H1 (cell line): ENCODE measurements at regions not wholly inside any gene's neighbourhood (a gene's known extent, or its start where the extent isn't known, plus 50 kb on each side); places are given as distances from the start of the nearest gene placed in this dataset.

Experiments used
- CTCF ChIA-PET: fragments of 300-600 bp; sonication (Branson Sonifier 250); formaldehyde crosslinking; loops from one replicate; lab custom pipeline; 2021; ENCODE audit not compliant: partially characterized antibody; lab: Charles Lee
- POLR2A ChIA-PET: fragments of 300-600 bp; sonication (Branson Sonifier 250); formaldehyde crosslinking; loops from one replicate; lab custom pipeline; 2021; ENCODE audit warnings: inconsistent platforms; ENCODE audit not compliant: partially characterized antibody; lab: Charles Lee
- DNase-seq, 2 experiments: peaks; one replicate each; pipeline versions ENCODE4 v3.0.0 to v3.0.0-alpha.2; 2010 to 2022; ENCODE audit warnings: low spot score in 2 of 2, low read depth in 1 of 2, mixed read lengths in 1 of 2
- FAIRE-seq: peaks from 2 replicates; lab custom pipeline; 2011; peaks lifted over from hg19 to GRCh38; lab: Jason Lieb, UNC
- H2AFZ ChIP-seq: 2 replicates; pipeline ENCODE4 v1.8.1; 2012; ENCODE audit warnings: low read length, inconsistent platforms
- H2AK5ac ChIP-seq: 2 replicates; pipeline ENCODE4 v1.6.1; 2013; ENCODE audit warnings: low read depth, low read length
- H2BK120ac ChIP-seq: replicated peaks from 2 replicates; pipeline ENCODE3; 2013; ENCODE audit warnings: low read depth, low read length, inconsistent platforms
- H2BK12ac ChIP-seq: 2 replicates; pipeline ENCODE4 v1.6.1; 2013; ENCODE audit warnings: low read depth, low read length
- H2BK15ac ChIP-seq: 2 replicates; pipeline ENCODE4 v1.6.1; 2013; ENCODE audit warnings: low read length
- H2BK20ac ChIP-seq: 2 replicates; pipeline ENCODE4 v1.6.1; 2013; ENCODE audit warnings: low read length
- H2BK5ac ChIP-seq: 2 replicates; pipeline ENCODE4 v1.6.1; 2013; ENCODE audit warnings: low read depth, low read length
- H3K14ac ChIP-seq: 2 replicates; pipeline ENCODE4 v1.6.1; 2013; ENCODE audit warnings: inconsistent platforms; ENCODE audit not compliant: insufficient read length
- H3K18ac ChIP-seq: 2 replicates; pipeline ENCODE4 v1.6.1; 2013; ENCODE audit warnings: low read length; ENCODE audit errors: extremely low read depth
- H3K23ac ChIP-seq: 2 replicates; pipeline ENCODE4 v1.6.1; 2013; ENCODE audit warnings: inconsistent platforms; ENCODE audit not compliant: insufficient read length
- H3K23me2 ChIP-seq: 2 replicates; pipeline ENCODE4 v1.6.1; 2013; ENCODE audit warnings: low read depth, low read length
- H3K27ac ChIP-seq: 2 replicates; pipeline ENCODE4 v1.6.1; 2011; ENCODE audit warnings: low read depth, low read length, inconsistent platforms
- H3K27me3 ChIP-seq, 4 experiments: replicated peaks in 1 of 4; 1 replicate in 1 of 4; 2 replicates in 3 of 4; pipeline versions ENCODE4 v1.6.1 to v1.8.1; 2011 to 2013; ENCODE audit warnings: low read length in 3 of 4, mild to moderate bottlenecking in 3 of 4, inconsistent platforms in 2 of 4, mixed read lengths in 2 of 4, moderate library complexity in 1 of 4; ENCODE audit not compliant: control insufficient read depth in 3 of 4, insufficient read depth in 3 of 4; ENCODE audit errors: extremely low read depth in 1 of 4
- H3K36me3 ChIP-seq, 4 experiments: 2 replicates each; pipeline versions ENCODE4 v1.6.1 to v1.8.1; 2011 to 2013; ENCODE audit warnings: mild to moderate bottlenecking in 4 of 4, low read length in 3 of 4, moderate library complexity in 2 of 4, control low read depth in 1 of 4, inconsistent platforms in 1 of 4; ENCODE audit not compliant: insufficient read depth in 4 of 4, control insufficient read depth in 2 of 4
- H3K4ac ChIP-seq: replicated peaks from 2 replicates; pipeline ENCODE3; 2013; ENCODE audit warnings: low read length, low read depth, mixed read lengths, inconsistent platforms; ENCODE audit not compliant: insufficient read length
- H3K4me1 ChIP-seq, 4 experiments: replicated peaks in 1 of 4; 1 replicate in 1 of 4; 2 replicates in 3 of 4; pipeline versions ENCODE4 v1.6.1 to v1.8.1; 2011 to 2013; ENCODE audit warnings: low read length in 3 of 4, inconsistent platforms in 2 of 4, mixed read lengths in 1 of 4; ENCODE audit not compliant: insufficient read depth in 4 of 4, control insufficient read depth in 3 of 4
- H3K4me2 ChIP-seq, 2 experiments: 2 replicates each; pipeline versions ENCODE4 v1.6.1 to v1.8.1; 2011 to 2013; ENCODE audit warnings: low read depth in 2 of 2, low read length in 2 of 2, control low read depth in 1 of 2, inconsistent platforms in 1 of 2, mild to moderate bottlenecking in 1 of 2; ENCODE audit not compliant: insufficient read depth in 1 of 2
- H3K4me3 ChIP-seq, 4 experiments: fragments of 200-600, 300-600 bp in 1 of 4; sonication (generic), shearing (Covaris generic), sonication (Bioruptor Twin) in 1 of 4; 2 replicates each; pipeline versions ENCODE4 v1.5.1 to v1.8.1; 2011 to 2016; ENCODE audit warnings: low read length in 4 of 4, low read depth in 3 of 4, control low read depth in 2 of 4, inconsistent platforms in 2 of 4, mild to moderate bottlenecking in 2 of 4, mixed read lengths in 1 of 4, moderate library complexity in 1 of 4; ENCODE audit not compliant: insufficient read depth in 2 of 4; ENCODE audit errors: extremely low read depth in 1 of 4
- H3K56ac ChIP-seq: replicated peaks from 2 replicates; pipeline ENCODE3; 2013; ENCODE audit warnings: low read depth, mild to moderate bottlenecking, mixed read lengths, low read length, inconsistent platforms; ENCODE audit not compliant: insufficient read length
- H3K79me1 ChIP-seq: 2 replicates; pipeline ENCODE4 v1.6.1; 2013; ENCODE audit warnings: low read depth, low read length, control low read depth
- H3K79me2 ChIP-seq, 2 experiments: 2 replicates each; pipeline versions ENCODE4 v1.6.1 to v1.8.1; 2012 to 2013; ENCODE audit warnings: low read length in 2 of 2, mild to moderate bottlenecking in 2 of 2, inconsistent platforms in 1 of 2; ENCODE audit not compliant: insufficient read depth in 2 of 2, control insufficient read depth in 1 of 2
- H3K9ac ChIP-seq, 4 experiments: replicated peaks in 1 of 4; 1 replicate in 1 of 4; 2 replicates in 3 of 4; pipeline versions ENCODE4 v1.6.1 to v1.8.1; 2011 to 2013; ENCODE audit warnings: low read depth in 3 of 4, low read length in 3 of 4, control low read depth in 2 of 4, mild to moderate bottlenecking in 2 of 4, moderate library complexity in 2 of 4, inconsistent platforms in 1 of 4; ENCODE audit errors: extremely low read depth in 1 of 4
- H3K9me3 ChIP-seq, 2 experiments: 2 replicates each; pipeline versions ENCODE4 v1.6.1 to v1.8.1; 2012 to 2013; ENCODE audit warnings: mild to moderate bottlenecking in 2 of 2, moderate library complexity in 2 of 2, control low read depth in 1 of 2, inconsistent platforms in 1 of 2, low read depth in 1 of 2, low read length in 1 of 2, mixed read lengths in 1 of 2; ENCODE audit not compliant: insufficient read depth in 2 of 2
- H4K20me1 ChIP-seq, 2 experiments: replicated peaks in 1 of 2; 2 replicates each; pipeline versions ENCODE3 to v1.8.1; 2011 to 2013; ENCODE audit warnings: inconsistent platforms in 2 of 2, low read length in 2 of 2, mild to moderate bottlenecking in 1 of 2; ENCODE audit not compliant: insufficient read depth in 2 of 2, control insufficient read depth in 1 of 2
- H4K5ac ChIP-seq: 2 replicates; pipeline ENCODE4 v1.6.1; 2013; ENCODE audit warnings: low read length, low read depth, mixed read lengths, inconsistent platforms; ENCODE audit not compliant: insufficient read length
- H4K8ac ChIP-seq: 2 replicates; pipeline ENCODE4 v1.8.0; 2013; ENCODE audit warnings: mild to moderate bottlenecking, moderate library complexity, low read length, inconsistent platforms; ENCODE audit not compliant: insufficient read depth; ENCODE audit errors: extremely low read depth
- H4K91ac ChIP-seq: replicated peaks from 2 replicates; pipeline ENCODE3; 2013; ENCODE audit warnings: low read length, mixed read lengths, inconsistent platforms; ENCODE audit not compliant: insufficient read length
- CHD7 ChIP-seq: fragments of 300-600 bp; sonication (generic); IDR thresholded peaks from 2 replicates; pipeline ENCODE4 v1.7.1; 2012; ENCODE audit warnings: low read length, moderate library complexity, mild to moderate bottlenecking, inconsistent platforms; ENCODE audit not compliant: insufficient replicate concordance
- WGBS, 2 experiments: shearing (Covaris generic) in 1 of 2; methylation state at CpG; one replicate each; pipeline versions ENCODE4 v1.1.6 to v1.1.7; 2013 to 2015; ENCODE audit warnings: low lambda C conversion rate in 2 of 2, mixed read lengths in 2 of 2, inconsistent platforms in 1 of 2, low coverage in 1 of 2, missing lambda C conversion rate in 1 of 2; ENCODE audit not compliant: insufficient replicate concordance in 2 of 2, insufficient coverage in 1 of 2, insufficient read length in 1 of 2; ENCODE audit errors: extremely low coverage in 1 of 2, missing lambda C conversion rate in 1 of 2; 5-methylcytosine and 5-hydroxymethylcytosine counted together

DNA sequence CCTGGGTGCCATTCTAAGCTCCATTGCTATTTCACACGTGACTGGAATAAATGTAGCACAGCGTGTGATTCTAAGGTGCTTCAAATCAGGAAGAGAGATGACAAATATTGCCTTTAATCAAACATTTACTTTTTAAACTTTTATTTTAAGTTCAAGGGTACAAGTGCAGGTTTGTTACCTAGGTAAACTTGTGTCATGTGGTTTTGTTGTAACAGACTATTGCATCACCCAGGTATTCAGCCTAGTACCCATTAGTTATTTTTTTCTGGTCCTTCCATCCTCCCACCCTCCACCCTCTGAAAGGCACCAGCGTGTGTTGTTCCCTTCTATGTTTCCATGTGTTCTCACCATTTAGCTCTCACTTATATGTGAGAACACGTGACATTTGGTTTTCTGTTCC is 510.8 kb downstream of the PLOD2 start:
- Histone ChIP-seq H3K23ac (no peak overlapping the region), H2AFZ (no peak overlapping the region), H2BK20ac (no peak overlapping the region), H4K20me1 (no peaks in the 10 kb centered on the region), H3K79me1 (no peaks in the 10 kb centered on the region), H3K4me2 (no peak overlapping the region), H3K4ac (no peak overlapping the region), H3K23me2 (no peaks in the 10 kb centered on the region), H3K36me3 (no peaks in the 10 kb centered on the region), H3K4me1 (no peaks in the 10 kb centered on the region), H3K4me3 (no peak overlapping the region), H3K9ac (no peak overlapping the region), H2BK120ac (no peak overlapping the region), H4K5ac (no peak overlapping the region), H2BK15ac (no peak overlapping the region), H3K18ac (no peak overlapping the region), H4K91ac (no peak overlapping the region), H2AK5ac (no peak overlapping the region), H3K79me2 (no peaks in the 10 kb centered on the region), H4K8ac (no peak overlapping the region), H3K27me3 (no peaks in the 10 kb centered on the region), H3K14ac (no peak overlapping the region), H2BK5ac (no peak overlapping the region), H3K56ac (no peak overlapping the region), H3K27ac (no peak overlapping the region), H3K9me3 (no peaks in the 10 kb centered on the region), H2BK12ac (no peak overlapping the region)
- CTCF ChIA-PET, result interaction anchor here (0.6 kb wide), 1 partner anchor 423 kb away, joined by 6 read pairs; no protein-coding TSS in a partner anchor
- POLR2A ChIA-PET, result no interaction called here
- WGBS, 2 experiments, result 97% methylated on average over 4 of the region's 4 CpGs; no CpG with 5 or more reads in 1 of the 2 experiments
- DNase-seq, result no peak
- FAIRE-seq, result no peak
- no peak for TF ChIP-seq CHD7
